ENCODE measurements at regions not wholly inside any gene's neighbourhood (a gene's known extent, or its start where the extent isn't known, plus 50 kb on each side); places are given as distances from the start of the nearest gene placed in this dataset.

- ChIA-PET CTCF (no interaction called here), POLR2A (no interaction called here), RAD21 (ENCODE audit: low non-redundant PET in 1 of 2, low total read pairs in 2 of 2, uncharacterized antibody in 2 of 2, unreplicated experiment in 2 of 2) (no interaction called here)
- Histone ChIP-seq H3K4me1 (ENCODE audit: control insufficient read depth in 1 of 2, insufficient read depth in 2 of 2, low read length in 2 of 2) (no peaks in the 10 kb centered on the region), H4K20me1 (ENCODE audit: insufficient read depth) (no peaks in the 10 kb centered on the region), H3K36me3 (ENCODE audit: control insufficient read depth in 1 of 2, insufficient read depth in 2 of 2, low read length in 2 of 2) (no peaks in the 10 kb centered on the region), H3K79me2 (ENCODE audit: insufficient read depth, low read length) (no peaks in the 10 kb centered on the region), H3K4me3 (replicated peaks in 1 of 2; ENCODE audit: low read depth in 1 of 2, low read length in 2 of 2) (no peak overlapping the region), H3K4me2 (ENCODE audit: low read length) (no peak overlapping the region), H3K9ac (ENCODE audit: low read length) (no peak overlapping the region), H3K27ac (ENCODE audit: low read depth, low read length) (no peak overlapping the region), H2AFZ (ENCODE audit: low read depth, low read length, poor library complexity, severe bottlenecking) (no peak overlapping the region), H3K27me3 (ENCODE audit: insufficient read depth, low read length) (no peaks in the 10 kb centered on the region), H3K9me3 (ENCODE audit: control insufficient read depth in 1 of 2, insufficient read depth in 1 of 2, low read depth in 1 of 2, low read length in 2 of 2) (no peaks in the 10 kb centered on the region), H3K9me2 (ENCODE audit: insufficient read depth) (no peaks in the 10 kb centered on the region; the same call in 1 of the 2 replicates)
- BruUV-seq (replicated peaks): no TSS peak
- TF ChIP-seq YY1 (IDR thresholded peaks at IDR 0.05; ENCODE audit: extremely low read depth, insufficient replicate concordance, low read depth, low read length): no peak
- TF ChIP-seq POLR2A (IDR thresholded peaks at IDR 0.05; ENCODE audit: borderline replicate concordance, extremely low read depth, insufficient read depth, insufficient read length): no peak
- no peak for TF ChIP-seq EZH2 (IDR thresholded peaks at IDR 0.05)
- no peak for TF ChIP-seq EGR1 (IDR thresholded peaks at IDR 0.05; ENCODE audit: low read depth)
- no peak for TF ChIP-seq CEBPB (IDR thresholded peaks at IDR 0.05; ENCODE audit: low read depth)
- TF ChIP-seq, protein P1, sequence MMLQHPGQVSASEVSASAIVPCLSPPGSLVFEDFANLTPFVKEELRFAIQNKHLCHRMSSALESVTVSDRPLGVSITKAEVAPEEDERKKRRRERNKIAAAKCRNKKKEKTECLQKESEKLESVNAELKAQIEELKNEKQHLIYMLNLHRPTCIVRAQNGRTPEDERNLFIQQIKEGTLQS (IDR thresholded peaks at IDR 0.05): no peak
- TF ChIP-seq JUND (IDR thresholded peaks at IDR 0.05): no peak
- DNase-seq (ENCODE audit: low read depth, low spot score) (no peak), ATAC-seq (no peak)
- intact Hi-C loops (cut with micrococcal nuclease): no loop called here
Measured at GRCh38 chr4:35516102-35516501, 728.2 kb downstream of the ARAP2 start.

DNA sequence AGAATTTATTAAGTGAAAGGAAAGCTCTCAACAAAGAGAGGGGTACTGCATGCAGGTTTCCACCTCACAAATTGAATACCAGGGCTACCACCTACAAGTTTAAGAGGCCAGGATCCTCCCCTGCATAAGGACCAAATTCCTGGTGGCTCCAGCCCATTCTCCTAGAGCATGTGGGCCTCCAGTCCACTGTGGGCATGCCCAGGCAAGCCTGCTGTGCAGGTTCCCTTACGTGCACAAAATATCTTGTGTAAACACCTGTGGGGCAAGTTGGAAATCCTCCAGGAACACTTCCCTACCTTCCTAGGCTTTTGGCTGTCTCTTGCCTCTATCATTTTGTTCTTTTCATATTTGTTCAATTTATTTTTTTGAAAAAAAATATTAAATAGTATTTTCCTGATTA lies 724.3 kb downstream of the ARAP2 start:
- no peaks in the 10 kb centered on the region for H3K27me3 ChIP-seq (ENCODE audit: insufficient read depth, low read length)
- no peaks in the 10 kb centered on the region for H3K79me2 ChIP-seq (ENCODE audit: insufficient read depth, low read length)
- intact Hi-C loops (cut with micrococcal nuclease): no loop called here
- ChIA-PET RAD21 (ENCODE audit: low non-redundant PET in 1 of 2, low total read pairs in 2 of 2, uncharacterized antibody in 2 of 2, unreplicated experiment in 2 of 2) (no interaction called here), CTCF (no interaction called here), POLR2A (no interaction called here)
- ATAC-seq: no peak
- H3K9me3 ChIP-seq (ENCODE audit: control insufficient read depth in 1 of 2, insufficient read depth in 1 of 2, low read depth in 1 of 2, low read length in 2 of 2): no peaks in the 10 kb centered on the region
- H3K9ac ChIP-seq (ENCODE audit: low read length): no peak overlapping the region
- H3K27ac ChIP-seq (ENCODE audit: low read depth, low read length): no peak overlapping the region
- H3K36me3 ChIP-seq (ENCODE audit: control insufficient read depth in 1 of 2, insufficient read depth in 2 of 2, low read length in 2 of 2): no peaks in the 10 kb centered on the region
- no peaks in the 10 kb centered on the region for H3K4me1 ChIP-seq (ENCODE audit: control insufficient read depth in 1 of 2, insufficient read depth in 2 of 2, low read length in 2 of 2)
- no peak overlapping the region for H3K4me2 ChIP-seq (ENCODE audit: low read length)
- BruUV-seq (replicated peaks): no TSS peak
- no peak overlapping the region for H2AFZ ChIP-seq (ENCODE audit: low read depth, low read length, poor library complexity, severe bottlenecking)
- no peak for DNase-seq (ENCODE audit: low read depth, low spot score)
- TF ChIP-seq SP1 (IDR thresholded peaks at IDR 0.05; ENCODE audit: low read depth) (no peak), FOSL1 (IDR thresholded peaks at IDR 0.05; ENCODE audit: low read depth) (no peak), YY1 (IDR thresholded peaks at IDR 0.05; ENCODE audit: extremely low read depth, insufficient replicate concordance, low read depth, low read length) (no peak), CEBPB (IDR thresholded peaks at IDR 0.05; ENCODE audit: low read depth) (no peak), ELF1 (IDR thresholded peaks at IDR 0.05; ENCODE audit: borderline replicate concordance, low read depth) (no peak), POLR2AphosphoS5 (IDR thresholded peaks at IDR 0.05; ENCODE audit: low read depth, low read length) (no peak), SRF (IDR thresholded peaks at IDR 0.05; ENCODE audit: low read depth) (no peak), POLR2A (IDR thresholded peaks at IDR 0.05; ENCODE audit: borderline replicate concordance, extremely low read depth, insufficient read depth, insufficient read length) (no peak), EZH2 (IDR thresholded peaks at IDR 0.05) (no peak), ZFX (IDR thresholded peaks at IDR 0.05) (no peak)
- no peaks in the 10 kb centered on the region; the same call in 1 of the 2 replicates for H3K9me2 ChIP-seq (ENCODE audit: insufficient read depth)
- no peaks in the 10 kb centered on the region for H4K20me1 ChIP-seq (ENCODE audit: insufficient read depth)
- no peak overlapping the region for H3K4me3 ChIP-seq (replicated peaks in 1 of 2; ENCODE audit: low read depth in 1 of 2, low read length in 2 of 2)

Measured in HCT116 (cell line).